GM18519 (cell line): ENCODE measurements at regions not wholly inside any gene's neighbourhood (a gene's known extent, or its start where the extent isn't known, plus 50 kb on each side); places are given as distances from the start of the nearest gene placed in this dataset.

Source experiments
- ATAC-seq: cut with Tn5 transposase; IDR thresholded peaks from one replicate; pipeline ENCODE4 v1.9.1; 2021; ENCODE audit warnings: mild to moderate bottlenecking, moderate library complexity; ENCODE audit not compliant: unreplicated experiment, low FRiP score

- no peak for ATAC-seq
Measured at GRCh38 chr12:71242511-71242910, 84.7 kb upstream of the TSPAN8 start.

- ATAC-seq, result no peak
Measured at GRCh38 chr12:71240946-71241345, 83.1 kb upstream of the TSPAN8 start.

GRCh38 chr12:71239731-71240130 is 81.9 kb upstream of the TSPAN8 start:
- ATAC-seq, result no peak

GRCh38 chr12:71237128-71237527 is 79.3 kb upstream of the TSPAN8 start:
- ATAC-seq, result no peak

- no peak for ATAC-seq
Measured at GRCh38 chr12:71236133-71236660, 78.4 kb upstream of the TSPAN8 start.

- no peak for ATAC-seq
Measured at GRCh38 chr12:71233083-71233482, 75.3 kb upstream of the TSPAN8 start.

- ATAC-seq, result no peak
Measured at GRCh38 chr12:71230542-71230941, 72.7 kb upstream of the TSPAN8 start.

GRCh38 chr12:71223139-71223538 is 65.3 kb upstream of the TSPAN8 start:
- no peak for ATAC-seq

GRCh38 chr12:71222436-71222835 is 64.6 kb upstream of the TSPAN8 start:
- ATAC-seq, result no peak

GRCh38 chr12:71220260-71220659 is 62.5 kb upstream of the TSPAN8 start:
- ATAC-seq, result no peak

GRCh38 chr12:71219224-71219623 is 61.4 kb upstream of the TSPAN8 start:
- no peak for ATAC-seq

GRCh38 chr12:71218616-71219015 is 60.8 kb upstream of the TSPAN8 start:
- no peak for ATAC-seq

- peak; percentile 51 for ATAC-seq
Measured at GRCh38 chr12:71216725-71217579, 59.2 kb upstream of the TSPAN8 start.

GRCh38 chr12:71214511-71215285 is 56.9 kb upstream of the TSPAN8 start:
- no peak for ATAC-seq

- ATAC-seq, result no peak
Measured at GRCh38 chr12:71208053-71208685, 50.4 kb upstream of the TSPAN8 start.
